Transverse colon (tissue), 4 donors: ENCODE measurements at regions not wholly inside any gene's neighbourhood (a gene's known extent, or its start where the extent isn't known, plus 50 kb on each side); places are given as distances from the start of the nearest gene placed in this dataset.

ENCODE experiments used
- CTCF ChIP-seq, 5 experiments: fragments of 200-600 bp in 3 of 5; fragments of 450-650 bp in 2 of 5; sonication (generic) in 3 of 5; IDR thresholded peaks; 1 replicate in 2 of 5; 2 replicates in 3 of 5; pipeline ENCODE4 v1.5.1; 2016 to 2017; ENCODE audit warnings: antibody characterized with exemption in 5 of 5, inconsistent platforms in 3 of 5, mild to moderate bottlenecking in 2 of 5, moderate library complexity in 1 of 5
- EP300 ChIP-seq: sonication (generic); formaldehyde crosslinking; IDR thresholded peaks from one replicate; pipeline ENCODE4 v1.6.1; 2017; ENCODE audit warnings: antibody characterized with exemption, low read depth
- POLR2AphosphoS5 ChIP-seq, 3 donors: sonication (generic); formaldehyde crosslinking; IDR thresholded peaks; one replicate each; pipeline ENCODE4 v1.6.1; 2016; ENCODE audit warnings: antibody characterized with exemption in 3 of 3

- TF ChIP-seq CTCF (IDR thresholded peaks at IDR 0.05), result no peak
- TF ChIP-seq EP300, result no peak
- no peak for TF ChIP-seq POLR2AphosphoS5 (IDR thresholded peaks at IDR 0.05)
These were observed 800.9 kb upstream of the MBL2 start for GRCh38 chr10:53573498-53573897.
